T-helper 2 cell treated with Interferon-gamma antibody and Interleukin-4, amounts not matched to agents 5 μg/mL and 100 μg/mL, for 36 hours (primary cell): ENCODE measurements at regions not wholly inside any gene's neighbourhood (a gene's known extent, or its start where the extent isn't known, plus 50 kb on each side); places are given as distances from the start of the nearest gene placed in this dataset.
"Not testable (repeated sequence)": the region's sequence is repeated elsewhere in the genome, so short reads cannot be mapped to it uniquely, and the experiment has no call there.

Experiments
- DNase-seq: peaks from one replicate; pipeline ENCODE4 v3.0.0; 2021; ENCODE audit warnings: low spot score
- H3K27ac Mint-ChIP-seq: one replicate; pipeline ENCODE4 v1.8.0; 2021; ENCODE audit warnings: mild to moderate bottlenecking, mixed read lengths
- H3K27me3 Mint-ChIP-seq: one replicate; pipeline ENCODE4 v1.8.0; 2021; ENCODE audit warnings: low read depth, mixed read lengths
- H3K36me3 Mint-ChIP-seq: one replicate; pipeline ENCODE4 v1.8.0; 2021; ENCODE audit warnings: low read depth, mixed read lengths
- H3K4me1 Mint-ChIP-seq: one replicate; pipeline ENCODE4 v1.8.0; 2021; ENCODE audit warnings: low read depth, mixed read lengths
- H3K4me3 Mint-ChIP-seq: one replicate; pipeline ENCODE4 v1.8.0; 2022; ENCODE audit warnings: mild to moderate bottlenecking, moderate library complexity, mixed read lengths
- H3K9me3 Mint-ChIP-seq: one replicate; pipeline ENCODE4 v1.8.0; 2021; ENCODE audit warnings: mixed read lengths

- Mint-ChIP-seq H3K4me3 (no peak overlapping the region), H3K4me1 (no peaks in the 10 kb centered on the region), H3K27me3 (no peaks in the 10 kb centered on the region), H3K27ac (no peak overlapping the region), H3K36me3 (no peaks in the 10 kb centered on the region), H3K9me3 (no peaks in the 10 kb centered on the region)
- no peak for DNase-seq
These were observed 112.4 kb downstream of the FBXO4 start for GRCh38 chr5:42037379-42037932.

GRCh38 chr5:42043400-42043799, 118.3 kb downstream of the FBXO4 start:
- no peak for DNase-seq
- Mint-ChIP-seq H3K4me1 (no peaks in the 10 kb centered on the region), H3K27ac (no peak overlapping the region), H3K9me3 (no peaks in the 10 kb centered on the region), H3K36me3 (no peaks in the 10 kb centered on the region), H3K27me3 (peaks cover 8% of the 10 kb centered on the region), H3K4me3 (no peak overlapping the region)

DNA sequence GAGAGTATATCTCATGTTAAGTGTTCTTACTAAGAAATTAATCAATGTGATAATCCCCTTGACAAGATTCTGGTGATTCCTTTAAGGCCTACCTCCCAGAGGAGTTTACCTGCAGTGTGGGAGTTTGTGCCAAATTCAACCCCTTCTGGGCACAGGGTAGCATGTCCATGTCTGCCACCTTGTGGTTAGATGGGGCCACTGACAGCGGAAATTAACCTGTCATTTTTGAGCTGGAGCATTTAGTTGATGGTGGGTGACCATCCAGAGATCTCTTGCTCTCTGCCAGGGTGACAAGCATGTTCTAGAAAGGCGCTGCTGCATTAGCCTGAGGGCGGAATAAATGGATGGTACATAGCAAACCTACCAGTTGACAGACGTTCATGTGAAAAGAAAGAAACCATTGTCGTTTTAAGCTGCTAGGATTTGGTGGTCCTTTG, 132.2 kb downstream of the FBXO4 start:
- no peak overlapping the region for H3K4me3 Mint-ChIP-seq
- no peaks in the 10 kb centered on the region for H3K4me1 Mint-ChIP-seq
- H3K27me3 Mint-ChIP-seq, result peaks cover 7% of the 10 kb centered on the region
- H3K27ac Mint-ChIP-seq, result no peak overlapping the region
- H3K9me3 Mint-ChIP-seq, result no peaks in the 10 kb centered on the region
- DNase-seq, result peak; percentile 32
- no peaks in the 10 kb centered on the region for H3K36me3 Mint-ChIP-seq

DNA sequence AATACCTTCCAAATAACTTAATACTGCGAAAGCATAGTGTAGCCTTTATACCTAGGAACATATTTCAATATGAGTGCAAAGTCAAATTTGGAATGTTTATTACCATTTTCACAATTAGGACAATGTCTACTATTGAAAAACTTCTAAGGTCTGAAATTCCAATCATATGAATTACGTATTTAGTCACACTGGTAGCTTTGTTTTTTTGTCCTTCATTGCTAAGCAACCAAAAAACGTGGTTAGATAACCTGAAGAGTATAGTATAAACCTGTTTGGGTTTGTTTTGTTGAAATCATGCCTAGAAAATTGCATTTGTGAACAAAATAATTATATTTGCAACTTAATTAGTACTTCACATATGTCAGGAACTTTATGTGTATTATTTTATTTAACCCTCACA, 134.2 kb downstream of the FBXO4 start:
- Mint-ChIP-seq H3K4me1 (no peaks in the 10 kb centered on the region), H3K4me3 (no peak overlapping the region), H3K27me3 (peaks cover 4% of the 10 kb centered on the region), H3K27ac (no peak overlapping the region), H3K36me3 (no peaks in the 10 kb centered on the region), H3K9me3 (no peaks in the 10 kb centered on the region)
- DNase-seq, result no peak

GRCh38 chr5:42059778-42060464, 134.8 kb downstream of the FBXO4 start:
- no peak overlapping the region for H3K4me3 Mint-ChIP-seq
- H3K27ac Mint-ChIP-seq, result no peak overlapping the region
- no peaks in the 10 kb centered on the region for H3K36me3 Mint-ChIP-seq
- H3K9me3 Mint-ChIP-seq, result no peaks in the 10 kb centered on the region
- H3K4me1 Mint-ChIP-seq, result no peaks in the 10 kb centered on the region
- peaks cover 4% of the 10 kb centered on the region for H3K27me3 Mint-ChIP-seq
- DNase-seq, result no peak

DNA sequence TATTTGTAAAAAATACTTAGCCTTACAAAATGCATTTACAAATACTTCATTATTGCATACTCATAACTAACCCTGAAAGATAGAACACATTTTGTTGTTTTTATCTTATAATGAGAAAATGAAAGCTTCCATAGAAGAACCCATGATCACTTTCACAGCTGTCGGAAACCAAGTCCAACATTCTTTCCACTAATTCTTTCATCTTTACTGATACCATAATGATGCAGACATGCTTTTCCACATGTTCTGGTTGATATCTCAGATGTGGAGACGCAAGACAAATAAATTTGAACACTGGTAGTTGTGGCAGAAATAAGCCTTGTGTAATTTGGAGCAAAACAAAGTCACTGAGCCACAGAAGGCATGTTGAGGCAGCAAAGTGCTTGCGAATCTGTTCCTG, 136.0 kb downstream of the FBXO4 start:
- H3K4me1 Mint-ChIP-seq, result no peaks in the 10 kb centered on the region
- DNase-seq, result no peak
- H3K9me3 Mint-ChIP-seq, result no peaks in the 10 kb centered on the region
- H3K27me3 Mint-ChIP-seq, result peaks cover 4% of the 10 kb centered on the region
- H3K4me3 Mint-ChIP-seq, result no peak overlapping the region
- H3K36me3 Mint-ChIP-seq, result no peaks in the 10 kb centered on the region
- no peak overlapping the region for H3K27ac Mint-ChIP-seq

- Mint-ChIP-seq H3K36me3 (no peaks in the 10 kb centered on the region), H3K9me3 (no peaks in the 10 kb centered on the region), H3K27me3 (peaks cover 4% of the 10 kb centered on the region), H3K4me3 (no peak overlapping the region), H3K27ac (no peak overlapping the region), H3K4me1 (no peaks in the 10 kb centered on the region)
- no peak for DNase-seq
These were observed 139.7 kb downstream of the FBXO4 start for GRCh38 chr5:42064821-42065220.

- Mint-ChIP-seq H3K36me3 (no peaks in the 10 kb centered on the region), H3K4me1 (no peaks in the 10 kb centered on the region)
- DNase-seq, result no peak
These were observed 141.1 kb downstream of the FBXO4 start for GRCh38 chr5:42066131-42066530.

DNA sequence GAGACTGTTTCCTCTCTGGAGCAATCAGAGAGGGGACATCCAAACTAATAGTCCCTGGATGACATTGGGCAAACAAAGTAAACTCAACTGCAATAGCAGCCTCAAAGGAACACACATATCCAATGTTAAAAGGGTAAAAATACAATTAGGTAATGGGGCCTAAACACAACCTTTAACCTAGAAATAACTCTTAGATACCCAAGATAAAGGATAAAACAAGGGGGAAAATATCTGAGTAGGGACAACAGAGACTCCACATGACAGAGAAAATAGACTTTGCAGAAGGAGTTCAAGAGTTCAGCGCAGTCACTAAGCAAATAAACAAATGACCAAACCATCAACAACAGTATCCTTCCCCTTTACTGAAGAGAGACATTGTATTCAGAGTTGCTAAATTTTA, 149.3 kb downstream of the FBXO4 start:
- no peaks in the 10 kb centered on the region for H3K36me3 Mint-ChIP-seq
- H3K4me3 Mint-ChIP-seq, result no peak overlapping the region
- H3K27me3 Mint-ChIP-seq, result peaks cover 2% of the 10 kb centered on the region
- H3K27ac Mint-ChIP-seq, result no peak overlapping the region
- DNase-seq, result no peak
- peaks cover 4% of the 10 kb centered on the region for H3K9me3 Mint-ChIP-seq
- H3K4me1 Mint-ChIP-seq, result no peaks in the 10 kb centered on the region

More at GRCh38 chr5:42066131-42066530, 141.1 kb downstream of the FBXO4 start:
- peaks cover 4% of the 10 kb centered on the region for H3K27me3 Mint-ChIP-seq
- H3K4me3 Mint-ChIP-seq, result no peak overlapping the region
- H3K27ac Mint-ChIP-seq, result no peak overlapping the region
- no peaks in the 10 kb centered on the region for H3K9me3 Mint-ChIP-seq

DNA sequence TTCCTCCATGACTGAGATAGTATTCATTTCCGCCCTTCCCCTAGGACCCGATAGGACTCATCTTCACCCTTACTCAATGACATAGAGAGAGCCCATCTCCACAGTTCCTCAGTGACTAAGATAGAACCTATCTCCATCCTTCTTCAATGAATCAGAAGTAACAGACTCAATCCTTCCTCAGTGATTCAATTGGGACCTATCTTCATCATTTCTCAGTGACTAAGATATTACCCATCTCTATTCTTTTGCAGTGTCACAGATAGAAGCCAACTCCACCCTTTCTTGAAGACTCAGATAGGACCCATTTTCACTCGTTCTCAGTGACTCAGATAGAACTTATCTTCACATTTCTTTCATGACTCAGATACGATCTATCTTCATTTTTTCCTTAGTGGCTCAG, 164.6 kb downstream of the FBXO4 start:
- no peak overlapping the region for H3K4me3 Mint-ChIP-seq
- no peaks in the 10 kb centered on the region for H3K36me3 Mint-ChIP-seq
- H3K27me3 Mint-ChIP-seq, result no peaks in the 10 kb centered on the region
- DNase-seq, result no peak
- H3K4me1 Mint-ChIP-seq, result no peaks in the 10 kb centered on the region
- no peaks in the 10 kb centered on the region for H3K9me3 Mint-ChIP-seq
- no peak overlapping the region for H3K27ac Mint-ChIP-seq

- DNase-seq, result no peak
- Mint-ChIP-seq H3K9me3 (no peaks in the 10 kb centered on the region), H3K36me3 (no peaks in the 10 kb centered on the region), H3K27me3 (no peaks in the 10 kb centered on the region), H3K4me3 (no peak overlapping the region), H3K4me1 (no peaks in the 10 kb centered on the region), H3K27ac (no peak overlapping the region)
These were observed 165.1 kb downstream of the FBXO4 start for GRCh38 chr5:42090162-42090561.

GRCh38 chr5:42099846-42100245, 174.8 kb downstream of the FBXO4 start:
- H3K36me3 Mint-ChIP-seq, DNase-seq, H3K27ac Mint-ChIP-seq, H3K4me1 Mint-ChIP-seq, H3K9me3 Mint-ChIP-seq, H3K4me3 Mint-ChIP-seq, H3K27me3 Mint-ChIP-seq: not testable (repeated sequence)

DNA sequence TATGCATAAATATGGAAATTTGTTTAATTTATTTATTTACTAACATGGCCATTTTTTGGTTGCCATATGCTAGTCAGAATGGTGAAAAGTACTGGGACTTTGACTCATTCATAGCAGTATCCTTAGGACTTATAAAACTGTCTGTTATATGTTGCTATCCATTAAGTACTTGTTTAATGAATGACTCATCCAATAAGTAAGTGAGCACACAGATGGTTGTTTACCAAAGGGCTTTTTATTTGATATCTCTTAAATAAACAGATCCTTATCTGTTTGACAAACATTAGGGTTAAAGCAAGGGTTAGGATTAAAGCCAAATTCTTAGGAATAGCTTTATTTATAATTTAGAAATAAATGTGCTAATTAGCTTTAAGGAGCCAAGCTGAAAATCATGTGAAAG, 183.4 kb downstream of the FBXO4 start:
- Mint-ChIP-seq H3K27me3 (no peaks in the 10 kb centered on the region), H3K4me3 (no peak overlapping the region), H3K4me1 (no peaks in the 10 kb centered on the region), H3K36me3 (no peaks in the 10 kb centered on the region), H3K27ac (no peak overlapping the region), H3K9me3 (peaks cover 6% of the 10 kb centered on the region)
- DNase-seq, result no peak

GRCh38 chr5:42109006-42109572, 184.0 kb downstream of the FBXO4 start:
- Mint-ChIP-seq H3K27ac (no peak overlapping the region), H3K27me3 (no peaks in the 10 kb centered on the region), H3K9me3 (peaks cover 6% of the 10 kb centered on the region), H3K4me3 (no peak overlapping the region), H3K4me1 (no peaks in the 10 kb centered on the region), H3K36me3 (no peaks in the 10 kb centered on the region)
- no peak for DNase-seq

DNA sequence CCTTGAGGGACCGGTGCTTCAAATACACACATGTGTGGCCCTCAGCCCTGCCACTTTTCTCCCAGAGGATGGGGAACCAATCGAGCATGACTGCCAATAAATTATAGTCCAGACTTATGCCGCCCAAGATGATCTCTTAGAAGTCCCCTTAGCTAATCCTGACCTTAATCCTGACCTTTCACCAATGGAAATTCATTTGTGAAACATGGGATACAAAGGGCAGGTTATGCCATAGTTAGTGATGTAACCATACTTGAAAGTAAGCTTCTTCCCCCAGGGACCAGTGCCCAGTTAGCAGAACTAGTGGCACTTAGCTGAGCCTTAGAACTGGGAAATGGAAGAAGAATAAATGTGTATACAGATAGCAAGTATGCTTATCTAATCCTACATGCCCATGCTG, 190.6 kb downstream of the FBXO4 start:
- DNase-seq, H3K4me3 Mint-ChIP-seq, H3K4me1 Mint-ChIP-seq, H3K27ac Mint-ChIP-seq, H3K36me3 Mint-ChIP-seq, H3K9me3 Mint-ChIP-seq, H3K27me3 Mint-ChIP-seq: not testable (repeated sequence)
